C4-2B (cell line): ENCODE measurements at regions not wholly inside any gene's neighbourhood (a gene's known extent, or its start where the extent isn't known, plus 50 kb on each side); places are given as distances from the start of the nearest gene placed in this dataset.

ENCODE experiments used
- CTCF ChIP-seq: fragments of 450-650 bp; conservative IDR thresholded peaks from 2 replicates; pipeline ENCODE4 v1.5.1; 2017; ENCODE audit warnings: mild to moderate bottlenecking
- ZFX ChIP-seq: fragments of 450-650 bp; IDR thresholded peaks from 2 replicates; pipeline ENCODE4 v1.6.1; 2017

GRCh38 chr22:23373601-23374000 is 193.3 kb downstream of the BCR start:
- TF ChIP-seq CTCF (no peak), ZFX (no peak)
